GM19324 (cell line): ENCODE measurements at regions not wholly inside any gene's neighbourhood (a gene's known extent, or its start where the extent isn't known, plus 50 kb on each side); places are given as distances from the start of the nearest gene placed in this dataset.

Experiments
- ATAC-seq: cut with Tn5 transposase; IDR thresholded peaks from one replicate; pipeline ENCODE4 v1.9.1; 2021; ENCODE audit warnings: mild to moderate bottlenecking, moderate library complexity; ENCODE audit not compliant: unreplicated experiment, low FRiP score

GRCh38 chr19:28898249-28898648 lies 314.7 kb downstream of the UQCRFS1 start:
- ATAC-seq, result no peak

- no peak for ATAC-seq
Measured at GRCh38 chr19:28889941-28890670, 322.8 kb downstream of the UQCRFS1 start.

- ATAC-seq, result no peak
Measured at GRCh38 chr19:28887920-28888618, 324.9 kb downstream of the UQCRFS1 start.

GRCh38 chr19:28886708-28887107 lies 326.2 kb downstream of the UQCRFS1 start:
- ATAC-seq, result no peak

- ATAC-seq, result no peak
Measured at GRCh38 chr19:28885965-28886364, 327.0 kb downstream of the UQCRFS1 start.

GRCh38 chr19:28884786-28885476 lies 328.0 kb downstream of the UQCRFS1 start:
- no peak for ATAC-seq

GRCh38 chr19:28883241-28883693 lies 329.7 kb downstream of the UQCRFS1 start:
- ATAC-seq, result no peak

GRCh38 chr19:28882818-28883217 lies 330.1 kb downstream of the UQCRFS1 start:
- no peak for ATAC-seq

- no peak for ATAC-seq
Measured at GRCh38 chr19:28881616-28882015, 331.3 kb downstream of the UQCRFS1 start.

GRCh38 chr19:28880735-28881401 lies 332.1 kb downstream of the UQCRFS1 start:
- no peak for ATAC-seq

- no peak for ATAC-seq
Measured at GRCh38 chr19:28878862-28879566, 333.9 kb downstream of the UQCRFS1 start.

GRCh38 chr19:28876609-28877123 lies 336.3 kb downstream of the UQCRFS1 start:
- ATAC-seq, result no peak

GRCh38 chr19:28874742-28875141 lies 338.2 kb downstream of the UQCRFS1 start:
- ATAC-seq, result no peak

- no peak for ATAC-seq
Measured at GRCh38 chr19:28873301-28873700, 339.6 kb downstream of the UQCRFS1 start.

GRCh38 chr19:28871099-28871725 lies 341.7 kb downstream of the UQCRFS1 start:
- no peak for ATAC-seq

GRCh38 chr19:28869459-28869858 lies 343.5 kb downstream of the UQCRFS1 start:
- ATAC-seq, result no peak

- ATAC-seq, result no peak
Measured at GRCh38 chr19:28868836-28869235, 344.1 kb downstream of the UQCRFS1 start.

GRCh38 chr19:28867978-28868377 lies 345.0 kb downstream of the UQCRFS1 start:
- ATAC-seq, result no peak

- no peak for ATAC-seq
Measured at GRCh38 chr19:28864577-28865042, 348.3 kb downstream of the UQCRFS1 start.
